ENCODE measurements at regions not wholly inside any gene's neighbourhood (a gene's known extent, or its start where the extent isn't known, plus 50 kb on each side); places are given as distances from the start of the nearest gene placed in this dataset.

GRCh38 chr9:14399756-14400657 is 86.1 kb upstream of the NFIB start:
- Histone ChIP-seq H3K27me3 (no peaks in the 10 kb centered on the region), H3K27ac (no peak overlapping the region), H3K9me3 (no peaks in the 10 kb centered on the region), H3K36me3 (no peaks in the 10 kb centered on the region), H3K4me1 (peaks cover 5% of the 10 kb centered on the region), H3K4me3 (no peak overlapping the region)
- intact Hi-C loops (cut with DNase I) = no loop called here
- DNase-seq = no peak
- TF ChIP-seq, protein P1, sequence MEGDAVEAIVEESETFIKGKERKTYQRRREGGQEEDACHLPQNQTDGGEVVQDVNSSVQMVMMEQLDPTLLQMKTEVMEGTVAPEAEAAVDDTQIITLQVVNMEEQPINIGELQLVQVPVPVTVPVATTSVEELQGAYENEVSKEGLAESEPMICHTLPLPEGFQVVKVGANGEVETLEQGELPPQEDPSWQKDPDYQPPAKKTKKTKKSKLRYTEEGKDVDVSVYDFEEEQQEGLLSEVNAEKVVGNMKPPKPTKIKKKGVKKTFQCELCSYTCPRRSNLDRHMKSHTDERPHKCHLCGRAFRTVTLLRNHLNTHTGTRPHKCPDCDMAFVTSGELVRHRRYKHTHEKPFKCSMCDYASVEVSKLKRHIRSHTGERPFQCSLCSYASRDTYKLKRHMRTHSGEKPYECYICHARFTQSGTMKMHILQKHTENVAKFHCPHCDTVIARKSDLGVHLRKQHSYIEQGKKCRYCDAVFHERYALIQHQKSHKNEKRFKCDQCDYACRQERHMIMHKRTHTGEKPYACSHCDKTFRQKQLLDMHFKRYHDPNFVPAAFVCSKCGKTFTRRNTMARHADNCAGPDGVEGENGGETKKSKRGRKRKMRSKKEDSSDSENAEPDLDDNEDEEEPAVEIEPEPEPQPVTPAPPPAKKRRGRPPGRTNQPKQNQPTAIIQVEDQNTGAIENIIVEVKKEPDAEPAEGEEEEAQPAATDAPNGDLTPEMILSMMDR (IDR thresholded peaks at IDR 0.05) = no peak
- ATAC-seq = no peak

GRCh38 chr9:14398473-14398872 is 84.5 kb upstream of the NFIB start:
- Histone ChIP-seq H3K9me3 (no peaks in the 10 kb centered on the region), H3K4me3 (no peak overlapping the region), H3K27ac (no peak overlapping the region), H3K36me3 (no peaks in the 10 kb centered on the region), H3K27me3 (no peaks in the 10 kb centered on the region), H3K4me1 (peaks cover 5% of the 10 kb centered on the region)
- no peak for ATAC-seq
- intact Hi-C loops (cut with DNase I) = no loop called here
- no peak for DNase-seq
- TF ChIP-seq, protein P1 (IDR thresholded peaks at IDR 0.05) = no peak

DNA sequence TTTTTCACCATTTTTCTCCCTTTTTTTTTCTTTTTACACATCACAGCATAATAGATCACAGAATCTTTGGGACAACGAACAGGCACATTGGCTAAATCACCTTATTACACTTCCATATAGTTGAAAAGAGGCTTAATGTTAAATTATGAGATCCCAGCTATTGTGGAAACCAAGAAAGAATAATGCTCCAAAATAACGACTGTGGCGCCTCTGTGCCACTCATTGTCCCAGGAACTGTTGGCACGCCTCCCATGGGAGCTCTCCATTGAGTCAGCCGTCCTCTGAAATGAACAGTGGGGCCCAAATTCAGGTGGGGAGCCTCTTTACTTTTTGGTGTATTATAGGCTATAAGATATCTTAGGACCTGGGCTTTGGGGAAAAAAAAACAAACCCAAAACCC is 82.2 kb upstream of the NFIB start:
- TF ChIP-seq, protein P1 (IDR thresholded peaks at IDR 0.05) = no peak
- intact Hi-C loops (cut with DNase I) = no loop called here
- peaks cover 5% of the 10 kb centered on the region for H3K4me1 ChIP-seq
- no peaks in the 10 kb centered on the region for H3K36me3 ChIP-seq
- no peaks in the 10 kb centered on the region for H3K27me3 ChIP-seq
- no peak overlapping the region for H3K4me3 ChIP-seq
- DNase-seq (no peak), ATAC-seq (no peak)
- no peak overlapping the region for H3K27ac ChIP-seq
- H3K9me3 ChIP-seq = no peaks in the 10 kb centered on the region

DNA sequence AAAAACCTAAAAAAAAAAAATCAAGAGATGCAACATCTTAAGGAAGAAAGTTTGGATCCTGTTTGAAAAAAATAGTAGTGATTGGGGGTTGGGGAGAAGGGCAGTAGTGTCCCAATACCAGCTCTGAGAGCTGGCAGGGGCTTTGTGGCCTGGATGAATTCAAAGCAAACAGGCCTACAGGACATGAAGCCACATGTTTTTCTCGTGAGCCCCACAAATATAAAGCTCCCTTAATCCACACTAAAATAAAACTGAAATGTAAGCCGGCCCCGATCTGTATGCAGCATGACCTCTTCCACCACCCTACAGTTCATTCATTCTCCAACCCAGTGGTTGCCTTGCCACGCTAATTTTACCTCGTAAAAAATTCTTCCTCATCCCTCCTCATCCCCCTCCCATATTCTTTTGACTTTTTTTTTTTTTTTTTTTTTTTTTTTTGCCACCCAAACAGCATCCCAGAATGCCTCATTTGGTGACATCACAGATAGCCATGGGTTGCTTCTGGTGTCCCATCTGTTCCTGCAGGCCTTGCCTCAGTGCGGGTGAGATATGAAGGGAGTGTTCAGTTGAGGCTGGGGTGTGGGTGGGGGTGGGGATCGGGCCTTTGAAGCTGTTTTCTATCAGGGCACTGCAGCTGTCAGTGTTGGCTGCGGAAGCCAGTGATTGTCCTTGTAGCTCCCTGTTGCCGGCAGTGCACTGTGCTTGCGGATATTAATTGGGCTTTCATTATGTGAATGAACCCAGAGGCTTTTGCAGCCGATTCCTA is 81.6 kb upstream of the NFIB start:
- H3K36me3 ChIP-seq = no peaks in the 10 kb centered on the region
- peaks cover 5% of the 10 kb centered on the region for H3K4me1 ChIP-seq
- TF ChIP-seq, protein P1 (IDR thresholded peaks at IDR 0.05) = no peak
- no peak overlapping the region for H3K27ac ChIP-seq
- no peaks in the 10 kb centered on the region for H3K9me3 ChIP-seq
- intact Hi-C loops (cut with DNase I) = no loop called here
- no peak for ATAC-seq
- no peak for DNase-seq
- H3K4me3 ChIP-seq = no peak overlapping the region
- no peaks in the 10 kb centered on the region for H3K27me3 ChIP-seq

- DNase-seq (no peak), ATAC-seq (no peak)
- Histone ChIP-seq H3K4me1 (no peaks in the 10 kb centered on the region), H3K9me3 (no peaks in the 10 kb centered on the region), H3K27ac (no peak overlapping the region), H3K27me3 (no peaks in the 10 kb centered on the region), H3K4me3 (no peak overlapping the region), H3K36me3 (no peaks in the 10 kb centered on the region)
- TF ChIP-seq, protein P1 (IDR thresholded peaks at IDR 0.05) = no peak
- intact Hi-C loops (cut with DNase I) = no loop called here
Measured at GRCh38 chr9:14393418-14393817, 79.5 kb upstream of the NFIB start.

Measured in upper lobe of right lung (tissue), 1 donor.